PC-3 (cell line): ENCODE measurements at regions not wholly inside any gene's neighbourhood (a gene's known extent, or its start where the extent isn't known, plus 50 kb on each side); places are given as distances from the start of the nearest gene placed in this dataset.
A peak's percentile ranks its signal among the peaks of the same experiment; 100 is the strongest.
"Not testable (repeated sequence)": the region's sequence is repeated elsewhere in the genome, so short reads cannot be mapped to it uniquely, and the experiment has no call there.

ENCODE experiments used
- ATAC-seq: fragments of 200-7000 bp; cut with Tn5 transposase; 2 replicates; pipeline ENCODE4 v1.9.1; 2020; ENCODE audit warnings: mild to moderate bottlenecking, moderate library complexity
- BruUV-seq: library from RNA; stranded (reverse); fragments of 400-500 nt; replicated peaks from 2 replicates; lab custom pipeline; 2021; lab: Mats Ljungman, UMichigan
- CTCF ChIA-PET: fragments of 300-600 bp; sonication (Branson Sonifier 250); formaldehyde crosslinking; loops from one replicate; lab custom pipeline; 2022; ENCODE audit warnings: antibody characterized with exemption; lab: Charles Lee
- POLR2A ChIA-PET: fragments of 300-600 bp; sonication (Branson Sonifier 250); formaldehyde crosslinking; loops from one replicate; lab custom pipeline; 2022; ENCODE audit warnings: antibody characterized with exemption; ENCODE audit not compliant: unreplicated experiment; lab: Charles Lee
- DNase-seq: peaks from one replicate; pipeline ENCODE4 v3.0.0-alpha.2; 2015
- H2AFZ ChIP-seq: fragments of 300-600 bp; sonication (generic); 2 replicates; pipeline ENCODE4 v1.6.0; 2016; ENCODE audit warnings: antibody characterized with exemption, low read length
- H3F3A ChIP-seq: fragments of 300-600 bp; sonication (generic); one replicate; pipeline ENCODE4 v1.6.0; 2017; ENCODE audit warnings: antibody characterized with exemption, low read length, control low read depth, mild to moderate bottlenecking; ENCODE audit not compliant: unreplicated experiment
- H3K27ac ChIP-seq: fragments of 300-600 bp; sonication (generic); 2 replicates; pipeline ENCODE4 v1.5.1; 2016; ENCODE audit warnings: mild to moderate bottlenecking, low read length
- H3K27me3 ChIP-seq: fragments of 300-600 bp; sonication (generic); 2 replicates; pipeline ENCODE4 v1.6.1; 2016; ENCODE audit warnings: low read length, mixed read lengths
- H3K36me3 ChIP-seq: fragments of 300-600 bp; sonication (generic); 2 replicates; pipeline ENCODE4 v1.6.1; 2016; ENCODE audit warnings: low read depth, mixed run types, low read length, mixed read lengths
- H3K4me1 ChIP-seq: fragments of 300-600 bp; sonication (generic); 2 replicates; pipeline ENCODE4 v1.5.1; 2016; ENCODE audit warnings: low read length; ENCODE audit not compliant: insufficient read depth
- H3K4me2 ChIP-seq: fragments of 300-600 bp; sonication (generic); 2 replicates; pipeline ENCODE4 v1.6.0; 2016; ENCODE audit warnings: low read length
- H3K4me3 ChIP-seq: fragments of 300-600 bp; sonication (generic); 2 replicates; pipeline ENCODE4 v1.5.1; 2016; ENCODE audit warnings: mild to moderate bottlenecking, low read length, mixed read lengths
- H3K79me2 ChIP-seq: fragments of 300-600 bp; sonication (generic); 2 replicates; pipeline ENCODE4 v1.6.1; 2017; ENCODE audit warnings: low read length, mixed read lengths
- H3K9ac ChIP-seq: fragments of 300-600 bp; sonication (generic); 2 replicates; pipeline ENCODE4 v1.6.0; 2016; ENCODE audit warnings: mild to moderate bottlenecking, low read length
- H3K9me2 ChIP-seq: fragments of 300-600 bp; sonication (generic); replicated peaks from 2 replicates; pipeline ENCODE4 v1.6.1; 2016; ENCODE audit warnings: mixed run types, low read length, mixed read lengths
- H3K9me3 ChIP-seq: fragments of 300-600 bp; sonication (generic); 2 replicates; pipeline ENCODE4 v1.6.1; 2016; ENCODE audit warnings: low read length, mixed read lengths
- H4K20me1 ChIP-seq: fragments of 300-600 bp; sonication (generic); 2 replicates; pipeline ENCODE4 v1.6.1; 2016; ENCODE audit warnings: low read length, mixed read lengths
- EZH2 ChIP-seq: fragments of 300-600 bp; sonication (generic); IDR thresholded peaks from one replicate; pipeline ENCODE4 v1.6.1; 2017; ENCODE audit warnings: antibody characterized with exemption, mild to moderate bottlenecking, low read length; ENCODE audit not compliant: unreplicated experiment
- EZH2phosphoT487 ChIP-seq: fragments of 300-600 bp; sonication (generic); IDR thresholded peaks from 2 replicates; pipeline ENCODE4 v1.6.1; 2018; ENCODE audit warnings: mild to moderate bottlenecking, antibody characterized with exemption, low read length, borderline replicate concordance
- intact Hi-C: fragments of 100-400 bp; cut with micrococcal nuclease; formaldehyde crosslinking; loops from 2 replicates; pipeline ENCODE4 v1.9.0; 2023
- TF ChIP-seq, protein P1 (sequence below): fragments of 300-600 bp; sonication (generic); conservative IDR thresholded peaks from 2 replicates; pipeline ENCODE4 v1.5.1; 2017; ENCODE audit warnings: antibody characterized with exemption, low read depth, mild to moderate bottlenecking, low read length

- ATAC-seq (no peak), DNase-seq (no peak)
- H3K36me3 ChIP-seq: no peaks in the 10 kb centered on the region
- H3F3A ChIP-seq: no peaks in the 10 kb centered on the region
- no TSS peak for BruUV-seq
- H3K9ac ChIP-seq: no peak overlapping the region
- no peak overlapping the region for H3K4me2 ChIP-seq
- TF ChIP-seq, protein P1, sequence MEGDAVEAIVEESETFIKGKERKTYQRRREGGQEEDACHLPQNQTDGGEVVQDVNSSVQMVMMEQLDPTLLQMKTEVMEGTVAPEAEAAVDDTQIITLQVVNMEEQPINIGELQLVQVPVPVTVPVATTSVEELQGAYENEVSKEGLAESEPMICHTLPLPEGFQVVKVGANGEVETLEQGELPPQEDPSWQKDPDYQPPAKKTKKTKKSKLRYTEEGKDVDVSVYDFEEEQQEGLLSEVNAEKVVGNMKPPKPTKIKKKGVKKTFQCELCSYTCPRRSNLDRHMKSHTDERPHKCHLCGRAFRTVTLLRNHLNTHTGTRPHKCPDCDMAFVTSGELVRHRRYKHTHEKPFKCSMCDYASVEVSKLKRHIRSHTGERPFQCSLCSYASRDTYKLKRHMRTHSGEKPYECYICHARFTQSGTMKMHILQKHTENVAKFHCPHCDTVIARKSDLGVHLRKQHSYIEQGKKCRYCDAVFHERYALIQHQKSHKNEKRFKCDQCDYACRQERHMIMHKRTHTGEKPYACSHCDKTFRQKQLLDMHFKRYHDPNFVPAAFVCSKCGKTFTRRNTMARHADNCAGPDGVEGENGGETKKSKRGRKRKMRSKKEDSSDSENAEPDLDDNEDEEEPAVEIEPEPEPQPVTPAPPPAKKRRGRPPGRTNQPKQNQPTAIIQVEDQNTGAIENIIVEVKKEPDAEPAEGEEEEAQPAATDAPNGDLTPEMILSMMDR: no peak
- no peak for TF ChIP-seq EZH2phosphoT487
- no peak for TF ChIP-seq EZH2
- no peak overlapping the region for H3K4me3 ChIP-seq
- H3K27me3 ChIP-seq: no peaks in the 10 kb centered on the region
- no peak overlapping the region for H3K27ac ChIP-seq
- ChIA-PET CTCF (no interaction called here), POLR2A (no interaction called here)
- no peaks in the 10 kb centered on the region; the same call in 1 of the 2 replicates for H3K9me3 ChIP-seq
- no peaks in the 10 kb centered on the region for H3K9me2 ChIP-seq
- no peaks in the 10 kb centered on the region for H3K79me2 ChIP-seq
- H4K20me1 ChIP-seq: no peaks in the 10 kb centered on the region
- intact Hi-C loops: no loop called here
- no peak overlapping the region for H2AFZ ChIP-seq
- H3K4me1 ChIP-seq: peaks cover 3% of the 10 kb centered on the region
Measured at GRCh38 chr10:81594991-81595390, 280.0 kb upstream of the NRG3 start.

DNA sequence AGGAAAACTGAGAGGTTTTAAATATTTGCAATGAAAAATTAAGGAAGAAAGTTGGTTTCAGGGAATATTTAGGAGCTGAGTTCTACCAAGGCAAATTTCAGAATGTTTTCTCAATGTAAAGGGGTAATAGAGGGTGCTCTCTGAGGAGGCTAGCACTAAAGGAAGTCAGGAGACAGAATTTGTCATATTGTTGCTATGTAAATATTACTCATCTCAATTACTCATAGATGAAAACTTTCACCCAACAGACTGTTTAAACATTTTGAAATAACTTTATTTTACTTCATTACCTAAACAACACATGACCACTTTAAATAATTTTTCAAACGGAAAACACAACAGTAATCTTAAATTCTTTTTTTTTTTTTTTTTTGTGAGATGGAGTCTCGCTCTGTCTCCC lies 274.8 kb upstream of the NRG3 start:
- intact Hi-C loops: no loop called here
- no peak overlapping the region for H2AFZ ChIP-seq
- ChIA-PET POLR2A (no interaction called here), CTCF (no interaction called here)
- TF ChIP-seq, protein P1: no peak
- TF ChIP-seq EZH2: no peak
- TF ChIP-seq EZH2phosphoT487: no peak
- peak overlapping the region; percentile 15; the same call in 1 of the 2 replicates for H3K27ac ChIP-seq
- H3K4me1 ChIP-seq: peaks cover 4% of the 10 kb centered on the region
- H3K4me3 ChIP-seq: no peak overlapping the region
- H3K9me2 ChIP-seq: no peaks in the 10 kb centered on the region
- ATAC-seq (peak; percentile 57), DNase-seq (peak; percentile 55)
- no peak overlapping the region for H3K9ac ChIP-seq
- H3K4me2 ChIP-seq: peak overlapping the region; percentile 28; the same call in 1 of the 2 replicates
- H4K20me1 ChIP-seq: no peaks in the 10 kb centered on the region
- no peaks in the 10 kb centered on the region for H3K36me3 ChIP-seq
- H3F3A ChIP-seq: no peaks in the 10 kb centered on the region
- H3K9me3 ChIP-seq: no peaks in the 10 kb centered on the region
- no TSS peak for BruUV-seq
- H3K27me3 ChIP-seq: no peaks in the 10 kb centered on the region
- H3K79me2 ChIP-seq: no peaks in the 10 kb centered on the region

DNA sequence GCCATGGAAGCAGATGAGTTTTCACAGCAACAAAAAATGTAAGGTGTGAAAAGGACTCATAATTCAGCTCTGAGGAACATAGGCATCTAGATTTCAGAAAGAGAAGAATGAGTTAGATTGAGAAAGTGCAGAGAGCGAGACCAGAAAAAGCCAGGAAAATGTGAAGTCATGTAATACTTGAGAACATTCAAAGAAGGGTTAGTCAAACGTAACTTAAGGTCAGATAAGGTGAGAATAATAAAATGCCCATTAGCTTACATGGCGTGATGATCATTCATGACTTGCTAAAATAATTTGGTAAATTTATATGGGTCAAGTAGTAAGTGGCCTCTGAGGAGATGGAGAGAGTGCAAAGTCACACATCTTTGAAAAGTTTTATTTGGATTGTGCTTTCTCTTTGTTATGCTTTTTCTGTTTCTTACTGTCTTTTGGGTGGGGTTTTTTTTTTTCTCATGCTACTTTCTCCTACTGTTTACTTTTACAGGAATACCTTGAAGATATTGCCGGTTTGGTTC lies 271.8 kb upstream of the NRG3 start:
- no peaks in the 10 kb centered on the region for H3K9me3 ChIP-seq
- H4K20me1 ChIP-seq: no peaks in the 10 kb centered on the region
- BruUV-seq: no TSS peak
- H3K79me2 ChIP-seq: no peaks in the 10 kb centered on the region
- peaks cover 4% of the 10 kb centered on the region for H3K4me1 ChIP-seq
- POLR2A ChIA-PET: no interaction called here
- CTCF ChIA-PET: no interaction called here
- intact Hi-C loops: no loop called here
- no peaks in the 10 kb centered on the region for H3K9me2 ChIP-seq
- TF ChIP-seq EZH2phosphoT487 (no peak), EZH2 (no peak)
- TF ChIP-seq, protein P1: no peak
- no peak overlapping the region for H2AFZ ChIP-seq
- ATAC-seq: no peak
- no peaks in the 10 kb centered on the region for H3K36me3 ChIP-seq
- no peak overlapping the region for H3K9ac ChIP-seq
- H3K27me3 ChIP-seq: no peaks in the 10 kb centered on the region
- H3K4me3 ChIP-seq: no peak overlapping the region
- H3K4me2 ChIP-seq: no peak overlapping the region
- no peaks in the 10 kb centered on the region for H3F3A ChIP-seq
- DNase-seq: no peak
- no peak overlapping the region for H3K27ac ChIP-seq

DNA sequence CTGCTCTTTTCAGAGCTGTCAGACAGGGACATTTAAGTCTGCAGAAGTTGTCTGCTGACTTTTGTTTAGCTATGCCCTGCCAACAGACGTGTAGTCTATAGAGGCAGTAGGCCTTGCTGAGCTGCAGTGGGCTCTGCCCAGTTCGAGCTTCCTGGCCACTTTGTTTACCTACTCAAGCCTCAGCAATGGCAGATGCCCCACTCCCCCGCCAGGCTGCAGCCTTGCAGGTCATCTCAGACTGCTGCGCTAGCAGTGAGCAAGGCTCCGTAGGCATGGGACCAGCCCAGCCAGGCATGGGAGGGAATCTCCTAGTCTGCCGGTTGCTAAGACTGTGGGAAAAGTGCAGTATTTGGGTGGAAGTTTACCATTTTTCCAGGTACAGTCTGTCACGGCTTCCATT lies 230.5 kb upstream of the NRG3 start:
- DNase-seq, BruUV-seq: not testable (repeated sequence)

More for the DNA sequence above, 230.5 kb upstream of the NRG3 start:
- H3F3A ChIP-seq, H3K9me3 ChIP-seq, H2AFZ ChIP-seq, H3K36me3 ChIP-seq, H3K9me2 ChIP-seq, H3K9ac ChIP-seq, H3K79me2 ChIP-seq, POLR2A ChIA-PET, intact Hi-C loops, H3K4me3 ChIP-seq, H3K4me2 ChIP-seq, CTCF ChIA-PET, ATAC-seq, H3K27ac ChIP-seq, H4K20me1 ChIP-seq, H3K27me3 ChIP-seq, H3K4me1 ChIP-seq: not testable (repeated sequence)
